RWPE2 (cell line): ENCODE measurements at regions not wholly inside any gene's neighbourhood (a gene's known extent, or its start where the extent isn't known, plus 50 kb on each side); places are given as distances from the start of the nearest gene placed in this dataset.

Experiments used
- ATAC-seq: fragments of 200-7000 bp; cut with Tn5 transposase; 3 replicates; pipeline ENCODE4 v1.9.1; 2021; ENCODE audit warnings: low read depth
- DNase-seq: peaks from one replicate; pipeline ENCODE4 v3.0.0-alpha.2; 2020; ENCODE audit warnings: low spot score
- H3K27ac ChIP-seq: fragments of 450-650 bp; 2 replicates; pipeline ENCODE4 v1.5.1; 2017; ENCODE audit warnings: mild to moderate bottlenecking; ENCODE audit not compliant: poor library complexity, severe bottlenecking
- H3K27me3 ChIP-seq: fragments of 250-450 bp; sonication (Bioruptor Pico); 2 replicates; pipeline ENCODE4 v1.5.1; 2021; ENCODE audit warnings: mild to moderate bottlenecking, moderate library complexity; ENCODE audit not compliant: insufficient read depth, poor library complexity, severe bottlenecking
- H3K36me3 ChIP-seq: fragments of 250-450 bp; sonication (Bioruptor Pico); 2 replicates; pipeline ENCODE4 v1.5.1; 2020; ENCODE audit warnings: low read depth, mild to moderate bottlenecking, moderate library complexity
- H3K4me1 ChIP-seq: fragments of 250-450 bp; sonication (Bioruptor Pico); 2 replicates; pipeline ENCODE4 v1.5.1; 2021; ENCODE audit warnings: mild to moderate bottlenecking, moderate library complexity; ENCODE audit not compliant: insufficient read depth, poor library complexity, severe bottlenecking
- H3K4me3 ChIP-seq: fragments of 250-450 bp; sonication (Bioruptor Pico); 2 replicates; pipeline ENCODE4 v1.5.1; 2021; ENCODE audit warnings: mild to moderate bottlenecking, moderate library complexity; ENCODE audit not compliant: severe bottlenecking
- H3K9me3 ChIP-seq: fragments of 250-450 bp; sonication (Bioruptor Pico); 2 replicates; pipeline ENCODE4 v1.5.1; 2021; ENCODE audit warnings: mild to moderate bottlenecking, moderate library complexity; ENCODE audit not compliant: severe bottlenecking
- TF ChIP-seq, protein P1 (sequence below): fragments of 450-650 bp; IDR thresholded peaks from one replicate; pipeline ENCODE4 v1.5.1; 2017; ENCODE audit warnings: mild to moderate bottlenecking, moderate library complexity; ENCODE audit not compliant: poor library complexity, severe bottlenecking

DNA sequence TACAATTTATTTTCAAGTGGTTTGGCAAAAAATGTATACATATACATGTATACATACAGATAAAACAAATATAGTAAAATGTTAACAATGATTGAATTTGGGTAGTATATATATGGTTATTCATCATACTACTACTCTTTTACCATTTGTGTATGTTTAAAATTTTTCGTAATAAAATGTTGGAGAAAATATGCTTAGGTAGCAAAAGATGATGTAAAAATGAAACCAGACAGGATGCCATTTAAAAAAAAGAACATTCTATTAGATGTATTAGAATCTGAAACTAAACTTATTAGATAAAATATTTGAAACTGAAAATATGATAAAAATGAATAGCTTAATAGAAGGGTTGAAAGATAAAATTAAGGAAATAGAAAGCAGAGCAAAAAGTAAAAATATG, 144.9 kb upstream of the FER start:
- H3K9me3 ChIP-seq: no peaks in the 10 kb centered on the region
- no peaks in the 10 kb centered on the region for H3K36me3 ChIP-seq
- no peak overlapping the region for H3K4me3 ChIP-seq
- H3K4me1 ChIP-seq: peaks cover 2% of the 10 kb centered on the region
- peaks cover 6% of the 10 kb centered on the region for H3K27me3 ChIP-seq
- TF ChIP-seq, protein P1, sequence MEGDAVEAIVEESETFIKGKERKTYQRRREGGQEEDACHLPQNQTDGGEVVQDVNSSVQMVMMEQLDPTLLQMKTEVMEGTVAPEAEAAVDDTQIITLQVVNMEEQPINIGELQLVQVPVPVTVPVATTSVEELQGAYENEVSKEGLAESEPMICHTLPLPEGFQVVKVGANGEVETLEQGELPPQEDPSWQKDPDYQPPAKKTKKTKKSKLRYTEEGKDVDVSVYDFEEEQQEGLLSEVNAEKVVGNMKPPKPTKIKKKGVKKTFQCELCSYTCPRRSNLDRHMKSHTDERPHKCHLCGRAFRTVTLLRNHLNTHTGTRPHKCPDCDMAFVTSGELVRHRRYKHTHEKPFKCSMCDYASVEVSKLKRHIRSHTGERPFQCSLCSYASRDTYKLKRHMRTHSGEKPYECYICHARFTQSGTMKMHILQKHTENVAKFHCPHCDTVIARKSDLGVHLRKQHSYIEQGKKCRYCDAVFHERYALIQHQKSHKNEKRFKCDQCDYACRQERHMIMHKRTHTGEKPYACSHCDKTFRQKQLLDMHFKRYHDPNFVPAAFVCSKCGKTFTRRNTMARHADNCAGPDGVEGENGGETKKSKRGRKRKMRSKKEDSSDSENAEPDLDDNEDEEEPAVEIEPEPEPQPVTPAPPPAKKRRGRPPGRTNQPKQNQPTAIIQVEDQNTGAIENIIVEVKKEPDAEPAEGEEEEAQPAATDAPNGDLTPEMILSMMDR: no peak
- ATAC-seq: no peak
- no peak for DNase-seq
- no peak overlapping the region for H3K27ac ChIP-seq

DNA sequence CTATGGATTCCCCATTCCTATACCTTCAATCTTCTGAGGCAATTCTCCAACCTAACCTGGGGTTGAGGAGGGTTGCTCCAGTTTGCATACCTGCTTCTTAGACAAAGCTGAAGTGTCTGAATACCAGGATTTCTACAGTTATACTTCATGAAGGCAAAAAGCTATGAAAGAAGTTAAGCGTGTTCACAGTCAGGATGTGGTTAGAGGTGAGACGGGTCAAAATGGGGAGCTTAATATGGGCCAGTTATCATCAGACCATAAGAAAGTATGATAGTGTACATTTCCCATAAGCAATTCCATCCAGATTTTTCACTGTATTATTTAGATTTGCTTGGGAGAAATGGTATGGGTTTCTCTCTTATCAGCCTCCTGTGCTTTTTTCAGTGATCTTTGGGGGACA, 156.9 kb upstream of the FER start:
- Histone ChIP-seq H3K9me3 (no peaks in the 10 kb centered on the region), H3K27me3 (peaks cover 4% of the 10 kb centered on the region), H3K27ac (no peak overlapping the region), H3K4me1 (no peaks in the 10 kb centered on the region), H3K4me3 (no peak overlapping the region), H3K36me3 (no peaks in the 10 kb centered on the region)
- DNase-seq: no peak
- no peak for ATAC-seq
- TF ChIP-seq, protein P1: no peak

DNA sequence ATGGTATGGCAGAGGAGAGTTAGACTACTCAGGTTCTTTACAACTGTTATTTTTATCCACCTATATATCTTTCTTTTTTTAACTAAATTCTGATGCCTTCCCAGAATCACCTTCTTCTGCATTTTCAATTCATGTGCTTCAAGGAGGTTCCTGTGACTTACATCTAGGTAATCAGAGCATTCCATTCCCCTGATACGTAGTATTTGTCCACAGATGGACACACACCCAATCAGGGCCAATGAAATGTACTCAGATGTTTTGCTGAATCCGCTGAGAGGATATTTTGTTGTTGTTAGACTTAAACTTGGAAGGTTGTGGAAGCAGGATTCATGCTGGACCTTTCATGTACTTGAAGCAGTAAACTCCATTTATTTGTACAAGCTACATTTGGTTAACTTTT, 159.4 kb upstream of the FER start:
- Histone ChIP-seq H3K4me3 (no peak overlapping the region), H3K27ac (no peak overlapping the region), H3K9me3 (no peaks in the 10 kb centered on the region), H3K27me3 (peaks cover 6% of the 10 kb centered on the region), H3K36me3 (no peaks in the 10 kb centered on the region), H3K4me1 (no peaks in the 10 kb centered on the region)
- TF ChIP-seq, protein P1: no peak
- DNase-seq (no peak), ATAC-seq (peak; percentile 57; the same call in 2 of the 3 replicates)

DNA sequence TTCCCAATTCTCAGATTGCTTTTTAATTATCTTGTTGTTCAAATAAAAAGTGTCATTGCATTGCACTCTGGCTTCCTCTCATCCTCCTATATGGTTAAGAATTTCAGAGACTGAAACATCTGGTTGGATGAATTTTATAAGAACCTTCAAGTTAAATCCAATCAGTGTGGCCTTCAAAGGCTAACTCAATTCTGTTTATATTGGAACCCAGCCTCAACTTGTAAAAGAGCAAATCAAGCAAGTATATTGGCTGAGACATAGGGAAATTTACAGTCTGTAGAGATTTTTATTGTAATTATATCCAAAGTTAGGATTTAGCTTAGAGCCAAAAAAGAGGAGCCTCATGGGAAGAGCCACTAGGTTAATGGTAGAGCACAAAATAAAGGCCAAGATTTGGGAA, 159.9 kb upstream of the FER start:
- H3K9me3 ChIP-seq: no peaks in the 10 kb centered on the region
- no peak overlapping the region for H3K4me3 ChIP-seq
- H3K27ac ChIP-seq: no peak overlapping the region
- DNase-seq: no peak
- no peaks in the 10 kb centered on the region for H3K4me1 ChIP-seq
- H3K27me3 ChIP-seq: peaks cover 6% of the 10 kb centered on the region
- no peak for ATAC-seq
- H3K36me3 ChIP-seq: no peaks in the 10 kb centered on the region
- TF ChIP-seq, protein P1: no peak

DNA sequence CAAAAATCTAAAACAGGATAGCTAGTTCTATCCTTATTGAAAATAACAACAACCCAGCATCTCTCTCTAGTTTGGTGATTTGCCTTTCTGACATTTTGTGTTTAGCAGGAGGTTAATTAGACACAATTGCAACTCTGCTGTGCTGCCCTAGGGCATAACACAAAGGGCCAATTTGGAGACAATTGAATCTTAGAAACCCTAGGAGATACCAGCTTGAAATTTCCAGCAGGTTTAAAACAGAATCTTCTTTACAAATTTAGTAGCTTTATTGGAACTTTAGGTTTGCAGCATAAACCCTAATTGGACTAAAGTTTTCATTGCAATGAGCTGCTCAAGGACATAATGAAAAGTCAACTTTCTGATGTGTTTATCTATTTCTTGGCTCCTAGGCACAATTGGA, 166.7 kb upstream of the FER start:
- no peak for DNase-seq
- Histone ChIP-seq H3K36me3 (no peaks in the 10 kb centered on the region), H3K27ac (no peak overlapping the region), H3K27me3 (peaks cover 2% of the 10 kb centered on the region), H3K4me1 (no peaks in the 10 kb centered on the region), H3K4me3 (no peak overlapping the region), H3K9me3 (no peaks in the 10 kb centered on the region)
- TF ChIP-seq, protein P1: no peak
- no peak for ATAC-seq
